ENCODE measurements at regions not wholly inside any gene's neighbourhood (a gene's known extent, or its start where the extent isn't known, plus 50 kb on each side); places are given as distances from the start of the nearest gene placed in this dataset.
"Not testable (repeated sequence)": the region's sequence is repeated elsewhere in the genome, so short reads cannot be mapped to it uniquely, and the experiment has no call there.

- no peak for DNase-seq (ENCODE audit: low spot score)
Observed at GRCh38 chr2:35301369-35301768, 1054.2 kb upstream of the CRIM1 start.

DNA sequence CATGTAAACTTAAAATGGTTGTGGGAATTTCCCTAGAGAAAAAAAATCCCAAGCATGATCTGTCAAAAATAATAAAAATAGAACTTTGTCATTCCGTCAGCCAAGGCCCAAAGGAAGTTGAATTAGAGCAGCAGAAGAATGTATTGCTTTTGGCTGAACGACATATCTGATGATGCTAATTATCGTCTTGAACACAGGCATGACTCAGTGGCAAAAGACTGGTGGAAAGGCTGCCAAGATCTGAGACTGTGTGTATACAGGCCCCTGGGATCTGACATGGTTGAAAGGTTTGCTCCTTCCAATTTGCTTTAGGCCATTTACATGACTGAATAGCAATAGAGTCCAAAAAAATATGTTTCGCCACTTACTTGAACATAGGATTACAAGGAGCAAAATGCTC lies 1057.1 kb upstream of the CRIM1 start:
- no peak for DNase-seq (ENCODE audit: low spot score)

- DNase-seq (ENCODE audit: low spot score), result no peak
Observed at GRCh38 chr2:35297403-35297802, 1058.2 kb upstream of the CRIM1 start.

GRCh38 chr2:35294636-35295263 lies 1060.8 kb upstream of the CRIM1 start:
- no peak for DNase-seq (ENCODE audit: low spot score)

- peak; percentile 7 for DNase-seq (ENCODE audit: low spot score)
Observed at GRCh38 chr2:35293261-35293660, 1062.3 kb upstream of the CRIM1 start.

- DNase-seq (ENCODE audit: low spot score), result no peak
Observed at GRCh38 chr2:35292199-35292598, 1063.4 kb upstream of the CRIM1 start.

GRCh38 chr2:35281702-35282101 lies 1073.9 kb upstream of the CRIM1 start:
- no peak for DNase-seq (ENCODE audit: low spot score)

DNA sequence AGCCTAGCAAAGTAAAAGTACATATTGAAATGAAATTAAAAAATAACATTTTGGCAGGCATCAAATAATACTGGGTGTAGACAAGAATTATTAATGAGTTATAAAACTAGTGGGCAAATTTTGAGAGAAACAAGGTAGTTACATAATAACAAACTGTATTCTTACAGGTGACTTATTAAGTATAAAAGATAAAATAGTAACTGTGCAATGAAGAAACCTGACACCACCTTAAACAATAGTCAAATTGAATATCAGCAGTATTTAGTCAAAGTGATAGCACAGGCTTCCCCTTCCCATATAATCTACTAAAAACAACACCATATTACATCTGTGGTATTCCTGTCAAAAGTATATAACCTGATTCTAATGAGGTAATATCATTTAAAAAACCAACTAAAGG lies 1099.8 kb upstream of the CRIM1 start:
- no peak for DNase-seq (ENCODE audit: low spot score)

- no peak for DNase-seq (ENCODE audit: low spot score)
Observed at GRCh38 chr2:35251156-35251555, 1104.4 kb upstream of the CRIM1 start.

GRCh38 chr2:35246702-35247101 lies 1108.9 kb upstream of the CRIM1 start:
- DNase-seq (ENCODE audit: low spot score), result no peak

GRCh38 chr2:35228584-35228983 lies 1127.0 kb upstream of the CRIM1 start:
- peak; percentile 7 for DNase-seq (ENCODE audit: low spot score)

DNA sequence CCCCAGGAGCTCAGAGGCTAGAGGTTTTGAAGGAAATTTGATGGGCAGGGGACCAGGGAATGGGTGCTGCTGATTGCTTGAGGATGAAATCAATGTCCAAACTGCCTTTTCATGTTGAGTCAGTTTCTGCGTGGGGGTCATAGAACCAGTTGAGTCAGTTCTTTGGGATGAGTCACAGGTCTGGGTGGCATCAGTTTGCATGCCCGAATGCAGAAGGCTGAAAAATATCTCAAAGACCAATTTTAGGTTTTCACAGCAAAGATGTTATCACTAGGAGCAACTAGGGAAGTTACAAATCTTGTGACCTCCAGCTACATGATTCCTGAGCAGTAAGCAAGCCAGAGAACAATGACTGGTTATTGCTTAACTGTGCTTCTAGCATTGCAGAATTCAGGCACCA lies 1135.1 kb upstream of the CRIM1 start:
- no peak for DNase-seq (ENCODE audit: low spot score)

DNA sequence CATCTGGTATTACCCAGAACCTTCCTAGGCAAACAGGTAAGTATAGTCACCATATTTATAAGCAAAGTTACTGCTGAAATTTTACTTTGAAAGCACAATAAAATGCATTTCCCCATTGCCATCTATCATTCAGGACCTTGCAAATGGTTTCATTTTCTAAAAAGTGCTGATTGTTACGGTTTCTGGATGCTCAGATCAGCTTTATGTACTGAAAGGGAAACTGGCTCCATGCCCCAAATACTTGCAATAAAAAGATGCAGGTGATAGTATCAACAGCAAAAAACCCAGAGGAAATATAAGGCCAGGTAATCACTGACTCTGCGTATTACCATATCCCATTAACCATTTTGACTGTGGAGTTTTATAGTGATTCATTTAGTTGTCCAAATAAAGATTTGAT lies 1150.7 kb upstream of the CRIM1 start:
- DNase-seq (ENCODE audit: low spot score), result no peak

GRCh38 chr2:35204323-35204722 lies 1151.3 kb upstream of the CRIM1 start:
- DNase-seq (ENCODE audit: low spot score), result no peak

DNA sequence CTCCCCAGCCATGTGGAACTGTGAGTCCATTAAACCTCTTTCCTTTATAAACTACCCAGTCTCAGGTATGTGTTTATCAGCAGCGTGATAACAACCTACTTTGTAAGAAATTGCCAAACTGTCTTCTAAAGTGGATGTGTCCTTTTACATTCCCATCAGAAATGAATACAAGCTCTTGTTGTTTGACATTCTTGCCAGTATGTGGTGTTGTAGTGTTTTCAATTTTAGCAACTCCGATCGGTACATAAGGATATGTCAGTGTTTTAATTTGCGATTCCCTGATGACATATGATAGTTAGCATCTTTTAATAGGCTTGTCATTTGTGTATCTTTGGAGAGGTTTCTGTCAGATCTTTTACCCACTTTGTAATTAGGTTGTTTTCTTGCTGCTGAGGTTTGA lies 1156.3 kb upstream of the CRIM1 start:
- DNase-seq (ENCODE audit: low spot score), result peak; percentile 7

GRCh38 chr2:35185861-35186412 lies 1169.6 kb upstream of the CRIM1 start:
- DNase-seq (ENCODE audit: low spot score), result no peak

DNA sequence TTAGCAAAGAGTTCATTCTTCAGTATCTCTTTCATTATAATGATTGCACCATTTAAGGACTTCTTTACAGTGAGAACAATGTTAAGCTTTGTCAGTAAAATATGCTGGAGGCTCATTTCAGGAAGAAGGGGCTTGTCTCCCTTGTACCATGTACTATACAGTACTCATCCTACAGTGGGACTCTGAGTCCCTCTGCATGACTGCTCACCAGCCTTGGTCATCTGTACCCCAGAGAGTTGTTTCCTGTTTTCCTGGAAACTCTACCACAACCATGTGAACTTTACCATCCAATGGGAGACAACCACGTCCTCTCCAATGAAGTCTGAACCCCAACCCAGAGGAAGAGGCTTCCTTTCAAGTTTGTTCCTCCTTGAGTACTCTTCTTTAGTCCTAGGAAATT lies 1171.1 kb upstream of the CRIM1 start:
- no peak for DNase-seq (ENCODE audit: low spot score)

DNA sequence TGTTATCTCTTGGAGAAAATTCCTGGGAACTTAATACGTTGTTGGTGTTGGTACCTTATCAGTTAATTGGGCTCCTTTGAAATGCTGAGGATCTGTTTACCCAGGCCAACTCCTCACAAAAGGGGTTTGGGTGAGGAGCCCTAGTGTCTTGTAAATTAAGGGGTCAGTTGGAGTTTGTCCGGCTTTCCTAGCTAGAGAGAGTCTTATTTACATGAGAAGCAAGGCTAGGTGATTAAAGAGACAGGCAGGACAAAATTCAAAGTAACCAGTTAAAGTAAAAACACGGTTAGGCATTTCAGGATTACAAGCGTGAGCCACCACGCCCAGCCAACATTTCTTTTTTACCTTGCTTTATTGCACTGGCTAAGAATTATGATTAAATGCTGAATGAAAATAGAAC lies 1178.9 kb upstream of the CRIM1 start:
- DNase-seq (ENCODE audit: low spot score), result not testable (repeated sequence)

DNA sequence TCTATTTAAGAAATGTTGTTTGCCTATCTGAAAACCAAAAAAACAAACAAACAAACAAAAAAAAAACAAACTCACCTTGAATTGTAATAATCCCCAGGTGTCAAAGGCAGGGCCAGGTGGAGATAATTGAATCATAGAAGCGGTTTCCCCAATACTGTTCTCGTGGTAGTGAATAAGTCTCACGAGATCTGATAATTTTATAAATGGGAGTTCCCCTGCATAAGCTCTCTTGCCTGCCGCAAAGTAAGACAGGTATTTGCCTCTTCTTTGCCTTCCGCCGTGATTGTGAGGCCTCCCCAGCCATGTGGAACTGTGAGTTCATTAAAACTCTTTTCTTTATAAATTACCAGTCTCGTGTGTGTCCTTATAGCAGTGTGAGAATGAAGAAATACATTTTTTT lies 1180.7 kb upstream of the CRIM1 start:
- DNase-seq (ENCODE audit: low spot score), result no peak

GRCh38 chr2:35172687-35173086 lies 1182.9 kb upstream of the CRIM1 start:
- no peak for DNase-seq (ENCODE audit: low spot score)

- no peak for DNase-seq (ENCODE audit: low spot score)
Observed at GRCh38 chr2:35168351-35168750, 1187.2 kb upstream of the CRIM1 start.

DNA sequence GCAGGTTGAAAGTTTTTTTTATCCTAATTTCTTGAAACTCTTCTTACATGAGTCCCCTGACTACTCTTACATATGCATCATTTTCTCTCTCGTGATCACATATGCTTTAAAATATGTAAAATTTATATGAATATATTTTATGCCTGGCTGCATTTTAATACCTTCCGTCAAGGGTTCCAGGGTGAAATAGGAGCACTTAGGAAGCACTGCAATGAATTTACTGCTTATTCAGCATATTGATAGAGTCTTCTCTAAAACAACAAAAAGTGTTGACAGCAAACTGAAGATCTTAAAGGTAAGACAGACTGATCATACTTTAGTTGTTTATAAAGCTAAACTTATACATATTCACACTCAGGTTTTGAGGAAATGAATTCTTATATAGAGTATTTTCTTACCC lies 1191.6 kb upstream of the CRIM1 start:
- no peak for DNase-seq (ENCODE audit: low spot score)

GRCh38 chr2:35160871-35161270 lies 1194.7 kb upstream of the CRIM1 start:
- DNase-seq (ENCODE audit: low spot score), result peak; percentile 8

- DNase-seq (ENCODE audit: low spot score), result no peak
Observed at GRCh38 chr2:35125871-35126270, 1229.7 kb upstream of the CRIM1 start.
